B cell (primary cell): ENCODE measurements at regions not wholly inside any gene's neighbourhood (a gene's known extent, or its start where the extent isn't known, plus 50 kb on each side); places are given as distances from the start of the nearest gene placed in this dataset.

Experiments used
- EZH2 ChIP-seq: IDR thresholded peaks from 2 replicates; pipeline ENCODE4 v1.6.1; 2012; ENCODE audit warnings: borderline replicate concordance, low read depth, mild to moderate bottlenecking, moderate library complexity, low read length; ENCODE audit not compliant: insufficient read depth, poor library complexity, severe bottlenecking
- TF ChIP-seq, protein P1 (sequence below): fragments of 200-600 bp; IDR thresholded peaks from one replicate; pipeline ENCODE4 v1.8.0; 2022; ENCODE audit warnings: antibody characterized with exemption, mild to moderate bottlenecking

DNA sequence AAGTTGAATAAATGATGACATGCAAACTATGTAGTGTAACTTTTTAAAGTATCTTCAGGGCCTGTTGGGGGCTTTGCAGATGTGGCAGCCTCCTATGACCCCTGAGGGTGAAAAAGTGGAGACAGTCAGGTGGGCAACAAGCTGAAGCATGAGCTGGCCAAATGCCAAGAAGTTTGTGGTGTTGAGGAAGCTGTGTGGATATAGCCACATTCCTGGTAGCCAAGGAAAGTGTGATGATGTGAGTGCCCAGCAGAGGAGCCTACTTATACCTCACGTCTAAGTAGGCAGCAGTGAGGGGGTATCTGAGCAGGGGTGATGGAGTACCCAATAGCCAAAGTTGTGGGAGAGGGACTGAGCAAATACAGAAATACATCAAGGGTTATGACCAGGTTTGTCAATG is 621.2 kb upstream of the CDH6 start:
- TF ChIP-seq, protein P1, sequence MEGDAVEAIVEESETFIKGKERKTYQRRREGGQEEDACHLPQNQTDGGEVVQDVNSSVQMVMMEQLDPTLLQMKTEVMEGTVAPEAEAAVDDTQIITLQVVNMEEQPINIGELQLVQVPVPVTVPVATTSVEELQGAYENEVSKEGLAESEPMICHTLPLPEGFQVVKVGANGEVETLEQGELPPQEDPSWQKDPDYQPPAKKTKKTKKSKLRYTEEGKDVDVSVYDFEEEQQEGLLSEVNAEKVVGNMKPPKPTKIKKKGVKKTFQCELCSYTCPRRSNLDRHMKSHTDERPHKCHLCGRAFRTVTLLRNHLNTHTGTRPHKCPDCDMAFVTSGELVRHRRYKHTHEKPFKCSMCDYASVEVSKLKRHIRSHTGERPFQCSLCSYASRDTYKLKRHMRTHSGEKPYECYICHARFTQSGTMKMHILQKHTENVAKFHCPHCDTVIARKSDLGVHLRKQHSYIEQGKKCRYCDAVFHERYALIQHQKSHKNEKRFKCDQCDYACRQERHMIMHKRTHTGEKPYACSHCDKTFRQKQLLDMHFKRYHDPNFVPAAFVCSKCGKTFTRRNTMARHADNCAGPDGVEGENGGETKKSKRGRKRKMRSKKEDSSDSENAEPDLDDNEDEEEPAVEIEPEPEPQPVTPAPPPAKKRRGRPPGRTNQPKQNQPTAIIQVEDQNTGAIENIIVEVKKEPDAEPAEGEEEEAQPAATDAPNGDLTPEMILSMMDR: no peak
- no peak for TF ChIP-seq EZH2
